Memory B cell (primary cell): ENCODE measurements at regions not wholly inside any gene's neighbourhood (a gene's known extent, or its start where the extent isn't known, plus 50 kb on each side); places are given as distances from the start of the nearest gene placed in this dataset.

Experiments
- ATAC-seq: fragments of 150-1000 bp; cut with Tn5 transposase; 2 replicates; pipeline ENCODE4 v1.10.0; 2021; ENCODE audit warnings: low read depth, mild to moderate bottlenecking, moderate library complexity
- DNase-seq, 2 donors: peaks; one replicate each; pipeline ENCODE4 v3.0.0; 2022; ENCODE audit warnings: low spot score in 2 of 2
- H3K27ac Mint-ChIP-seq: one replicate; pipeline ENCODE4 v1.8.0; 2022; ENCODE audit warnings: mild to moderate bottlenecking, moderate library complexity, mixed read lengths
- H3K27me3 Mint-ChIP-seq: one replicate; pipeline ENCODE4 v1.8.0; 2022; ENCODE audit warnings: mixed read lengths
- H3K36me3 Mint-ChIP-seq: one replicate; pipeline ENCODE4 v1.8.0; 2022; ENCODE audit warnings: mild to moderate bottlenecking, mixed read lengths
- H3K4me1 Mint-ChIP-seq: one replicate; pipeline ENCODE4 v1.8.0; 2022; ENCODE audit warnings: mixed read lengths
- H3K4me3 Mint-ChIP-seq: one replicate; pipeline ENCODE4 v1.8.0; 2022; ENCODE audit warnings: mild to moderate bottlenecking, moderate library complexity, mixed read lengths
- H3K9me3 Mint-ChIP-seq: one replicate; pipeline ENCODE4 v1.8.0; 2022; ENCODE audit warnings: mixed read lengths

- no peaks in the 10 kb centered on the region for H3K36me3 Mint-ChIP-seq
- ATAC-seq (no peak), DNase-seq (no peak)
- no peaks in the 10 kb centered on the region for H3K9me3 Mint-ChIP-seq
- H3K4me1 Mint-ChIP-seq = no peaks in the 10 kb centered on the region
- no peaks in the 10 kb centered on the region for H3K27me3 Mint-ChIP-seq
- no peak overlapping the region for H3K27ac Mint-ChIP-seq
- H3K4me3 Mint-ChIP-seq = no peak overlapping the region
These were observed 80.1 kb downstream of the MTERF1 start for GRCh38 chr7:91800389-91800788.

GRCh38 chr7:91801331-91801983 lies 79.0 kb downstream of the MTERF1 start:
- no peak for DNase-seq
- Mint-ChIP-seq H3K27me3 (no peaks in the 10 kb centered on the region), H3K4me1 (no peaks in the 10 kb centered on the region), H3K36me3 (no peaks in the 10 kb centered on the region), H3K9me3 (no peaks in the 10 kb centered on the region), H3K27ac (no peak overlapping the region), H3K4me3 (no peak overlapping the region)
- ATAC-seq = no peak

GRCh38 chr7:91811236-91811635 lies 69.3 kb downstream of the MTERF1 start:
- DNase-seq = no peak
- Mint-ChIP-seq H3K27ac (no peak overlapping the region), H3K27me3 (no peaks in the 10 kb centered on the region), H3K4me1 (no peaks in the 10 kb centered on the region), H3K36me3 (peaks cover 6% of the 10 kb centered on the region), H3K9me3 (peaks cover 2% of the 10 kb centered on the region), H3K4me3 (no peak overlapping the region)
- no peak for ATAC-seq

- Mint-ChIP-seq H3K4me1 (no peaks in the 10 kb centered on the region), H3K9me3 (peaks cover 2% of the 10 kb centered on the region), H3K27me3 (no peaks in the 10 kb centered on the region), H3K4me3 (no peak overlapping the region), H3K36me3 (peaks cover 8% of the 10 kb centered on the region), H3K27ac (no peak overlapping the region)
- DNase-seq = no peak
- no peak for ATAC-seq
These were observed 68.9 kb downstream of the MTERF1 start for GRCh38 chr7:91811641-91812040.

- H3K4me1 Mint-ChIP-seq = no peaks in the 10 kb centered on the region
- DNase-seq (no peak), ATAC-seq (no peak)
- H3K27me3 Mint-ChIP-seq = no peaks in the 10 kb centered on the region
- peaks cover 5% of the 10 kb centered on the region for H3K9me3 Mint-ChIP-seq
- H3K36me3 Mint-ChIP-seq = peaks cover 8% of the 10 kb centered on the region
- no peak overlapping the region for H3K27ac Mint-ChIP-seq
- no peak overlapping the region for H3K4me3 Mint-ChIP-seq
These were observed 68.1 kb downstream of the MTERF1 start for GRCh38 chr7:91812388-91812787.

GRCh38 chr7:91814189-91814588 lies 66.3 kb downstream of the MTERF1 start:
- no peak overlapping the region for H3K27ac Mint-ChIP-seq
- H3K4me1 Mint-ChIP-seq = no peaks in the 10 kb centered on the region
- H3K4me3 Mint-ChIP-seq = no peak overlapping the region

More at GRCh38 chr7:91814189-91814588, 66.3 kb downstream of the MTERF1 start:
- ATAC-seq (no peak), DNase-seq (no peak)
- Mint-ChIP-seq H3K27me3 (no peaks in the 10 kb centered on the region), H3K9me3 (peaks cover 4% of the 10 kb centered on the region), H3K36me3 (peaks cover 6% of the 10 kb centered on the region)
